NCI-H748 (cell line): ENCODE measurements at regions not wholly inside any gene's neighbourhood (a gene's known extent, or its start where the extent isn't known, plus 50 kb on each side); places are given as distances from the start of the nearest gene placed in this dataset.
"Not testable (repeated sequence)": the region's sequence is repeated elsewhere in the genome, so short reads cannot be mapped to it uniquely, and the experiment has no call there.

Experiments used
- DNase-seq: peaks from one replicate; lab custom pipeline; 2025; ENCODE audit not compliant: unreplicated experiment; lab: John Stamatoyannopoulos, UW

DNA sequence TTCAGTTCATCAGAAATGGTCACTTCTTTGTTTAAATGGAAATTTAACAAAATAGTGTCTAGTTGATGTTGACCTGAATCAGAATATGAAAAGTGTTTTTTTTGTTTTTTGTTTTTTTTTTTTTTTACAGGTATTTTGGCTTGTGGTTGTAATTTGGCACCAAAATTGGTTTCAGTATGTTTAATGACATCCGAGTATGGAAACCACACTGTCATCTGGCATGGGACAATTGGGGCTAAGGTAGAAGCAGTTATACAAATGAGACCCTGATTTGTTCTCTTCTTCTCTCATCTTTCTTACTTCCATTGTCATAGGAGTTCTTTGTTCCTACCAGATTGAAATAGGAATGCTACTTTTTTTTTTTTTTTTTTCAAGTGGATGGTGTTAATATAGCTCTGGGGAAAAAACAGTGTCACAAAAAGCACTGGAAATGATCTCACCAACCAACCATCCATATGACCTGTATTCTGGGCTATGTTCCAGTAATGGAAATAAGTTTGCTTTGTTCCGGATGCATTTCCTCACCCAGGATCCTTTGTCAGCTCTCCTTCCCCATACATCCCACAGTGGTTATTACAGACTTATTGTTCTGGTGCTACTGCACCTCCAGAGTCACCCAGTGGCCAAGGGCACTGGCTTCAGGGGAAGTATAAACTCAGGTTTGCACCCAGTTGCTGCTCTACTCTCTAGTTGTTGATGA is 95.8 kb downstream of the ATXN3L start:
- peak; percentile 41 for DNase-seq

DNA sequence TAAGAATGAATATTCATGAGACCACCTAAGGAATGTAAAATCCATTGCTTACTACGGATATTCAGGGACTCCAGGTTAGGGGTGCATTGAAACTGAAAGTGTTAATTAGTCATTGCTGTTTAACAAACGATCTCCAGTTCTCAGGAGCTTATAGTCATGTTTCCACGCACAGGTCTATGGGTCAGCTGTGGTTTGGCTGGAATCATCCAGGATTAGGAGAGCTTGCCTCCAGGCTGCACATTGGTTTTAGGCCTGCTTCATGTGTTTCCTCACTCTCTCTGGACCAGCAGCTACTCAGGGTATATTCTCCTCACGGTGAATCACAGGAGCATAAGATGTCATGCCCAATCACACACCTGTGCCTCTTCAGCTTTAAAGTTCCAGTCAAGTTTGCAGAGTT is 98.9 kb downstream of the ATXN3L start:
- DNase-seq, result no peak

DNA sequence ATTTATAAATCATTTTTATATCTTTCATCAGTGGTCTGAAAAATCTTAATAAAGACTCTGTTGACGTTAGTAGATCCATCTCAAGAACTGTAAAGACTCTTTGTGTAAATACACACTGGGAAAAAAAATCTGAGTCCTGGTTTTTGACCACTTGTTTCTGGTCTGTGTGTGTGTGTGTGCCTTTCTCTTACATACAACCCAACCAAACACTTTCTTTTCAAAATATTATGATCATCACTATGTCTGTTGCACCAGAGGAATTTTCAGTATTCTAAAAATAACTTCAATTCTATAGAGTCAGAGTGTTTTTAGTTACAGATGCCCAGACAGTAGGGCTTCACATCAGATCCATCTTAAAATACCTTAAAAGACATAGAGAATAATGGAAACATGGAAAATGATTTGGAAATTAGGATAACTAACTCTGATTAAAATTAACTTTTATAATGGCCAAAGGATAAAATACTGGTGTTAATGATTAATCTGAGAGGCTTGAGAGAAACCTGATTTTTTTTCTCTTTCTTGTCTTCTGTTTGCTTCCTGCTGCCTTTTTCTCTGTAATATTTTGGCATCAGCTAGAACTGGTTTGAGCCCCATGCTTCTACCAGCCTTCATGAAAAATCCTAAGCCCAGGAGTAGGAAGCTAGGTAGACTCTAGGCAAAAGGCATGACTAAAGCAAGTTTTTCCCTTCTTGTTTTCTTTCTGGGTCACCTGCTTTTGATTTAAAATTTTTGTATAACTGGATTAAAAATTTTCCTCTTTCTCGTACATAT is 99.7 kb downstream of the ATXN3L start:
- no peak for DNase-seq

- no peak for DNase-seq
Measured at GRCh38 chrX:13218758-13219157, 101.1 kb downstream of the ATXN3L start.

GRCh38 chrX:13216139-13216538 is 103.7 kb downstream of the ATXN3L start:
- no peak for DNase-seq

DNA sequence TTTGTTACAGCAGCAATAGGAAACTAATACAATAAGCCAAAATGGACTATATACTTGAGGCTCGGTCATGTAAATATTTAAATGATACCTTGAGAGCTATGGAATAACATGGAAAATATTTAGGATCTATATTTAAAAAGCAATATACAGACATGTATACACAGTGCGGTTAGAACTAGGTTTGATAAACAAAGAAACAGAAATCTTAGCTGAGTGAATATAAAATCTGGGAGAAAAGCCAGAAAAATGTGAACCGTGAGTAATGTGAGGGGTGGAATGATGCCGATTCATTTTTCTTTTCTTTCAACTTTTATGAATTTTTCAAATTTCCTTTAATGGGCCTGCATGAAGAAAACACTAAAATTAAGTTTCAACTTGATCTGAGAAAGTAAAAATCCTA is 104.1 kb downstream of the ATXN3L start:
- no peak for DNase-seq

- no peak for DNase-seq
Measured at GRCh38 chrX:13212191-13212651, 107.6 kb downstream of the ATXN3L start.

DNA sequence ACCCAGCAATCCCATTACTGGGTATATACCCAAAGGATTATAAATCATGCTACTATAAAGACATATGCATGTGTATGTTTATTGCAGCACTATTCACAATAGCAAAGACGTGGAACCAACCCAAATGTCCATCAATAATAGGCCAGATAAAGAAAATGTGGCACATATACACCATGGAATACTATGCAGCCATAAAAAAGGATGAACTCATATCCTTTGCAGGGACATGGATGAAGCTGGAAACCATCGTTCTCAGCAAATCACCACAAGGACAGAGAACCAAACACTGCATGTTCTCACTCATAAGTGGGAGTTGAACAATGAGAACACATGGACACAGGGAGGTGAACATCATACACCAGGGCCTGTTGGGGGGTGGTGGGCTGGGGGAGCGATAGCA is 109.7 kb downstream of the ATXN3L start:
- DNase-seq, result not testable (repeated sequence)

DNA sequence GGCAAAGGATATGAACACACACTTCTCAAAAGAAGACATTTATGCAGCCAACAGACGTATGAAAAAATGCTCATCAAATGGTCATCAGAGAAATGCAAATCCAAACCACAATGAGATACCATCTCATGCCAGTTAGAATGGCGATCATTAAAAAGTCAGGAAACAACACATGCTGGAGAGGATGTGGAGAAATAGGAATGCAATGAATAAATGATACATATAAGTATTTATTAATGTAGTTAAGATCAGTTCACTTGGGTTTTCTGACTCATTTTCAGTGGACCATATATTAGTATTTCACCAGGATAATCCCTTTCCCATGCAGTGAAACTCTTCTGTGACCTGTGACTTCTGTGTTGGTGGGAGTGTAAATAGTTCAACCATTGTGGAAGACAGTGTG is 110.1 kb downstream of the ATXN3L start:
- DNase-seq, result not testable (repeated sequence)

- DNase-seq, result no peak
Measured at GRCh38 chrX:13208281-13208935, 111.4 kb downstream of the ATXN3L start.

- DNase-seq, result no peak
Measured at GRCh38 chrX:13203271-13203670, 116.6 kb downstream of the ATXN3L start.

GRCh38 chrX:13201605-13202219 is 118.1 kb downstream of the ATXN3L start:
- no peak for DNase-seq

DNA sequence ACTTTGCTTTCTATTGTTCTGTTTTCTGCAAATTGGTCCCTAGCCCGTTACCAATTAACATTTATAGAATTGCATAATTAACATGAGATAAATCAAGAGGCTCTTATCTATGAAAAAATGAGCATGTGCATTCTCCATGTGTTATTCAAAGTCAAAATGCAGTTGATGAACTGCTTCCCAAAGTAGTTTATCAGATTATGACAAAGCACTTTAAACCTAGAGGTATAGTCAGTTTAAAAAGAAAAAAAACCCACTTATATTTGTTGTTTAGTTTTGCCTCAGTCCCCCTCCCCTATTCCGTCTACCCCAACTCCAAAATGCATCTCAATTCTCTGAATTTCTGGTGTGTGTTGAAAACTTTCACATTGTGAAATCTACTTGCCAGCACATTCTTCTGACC is 119.5 kb downstream of the ATXN3L start:
- no peak for DNase-seq

- DNase-seq, result no peak
Measured at GRCh38 chrX:13198762-13199064, 121.1 kb downstream of the ATXN3L start.

DNA sequence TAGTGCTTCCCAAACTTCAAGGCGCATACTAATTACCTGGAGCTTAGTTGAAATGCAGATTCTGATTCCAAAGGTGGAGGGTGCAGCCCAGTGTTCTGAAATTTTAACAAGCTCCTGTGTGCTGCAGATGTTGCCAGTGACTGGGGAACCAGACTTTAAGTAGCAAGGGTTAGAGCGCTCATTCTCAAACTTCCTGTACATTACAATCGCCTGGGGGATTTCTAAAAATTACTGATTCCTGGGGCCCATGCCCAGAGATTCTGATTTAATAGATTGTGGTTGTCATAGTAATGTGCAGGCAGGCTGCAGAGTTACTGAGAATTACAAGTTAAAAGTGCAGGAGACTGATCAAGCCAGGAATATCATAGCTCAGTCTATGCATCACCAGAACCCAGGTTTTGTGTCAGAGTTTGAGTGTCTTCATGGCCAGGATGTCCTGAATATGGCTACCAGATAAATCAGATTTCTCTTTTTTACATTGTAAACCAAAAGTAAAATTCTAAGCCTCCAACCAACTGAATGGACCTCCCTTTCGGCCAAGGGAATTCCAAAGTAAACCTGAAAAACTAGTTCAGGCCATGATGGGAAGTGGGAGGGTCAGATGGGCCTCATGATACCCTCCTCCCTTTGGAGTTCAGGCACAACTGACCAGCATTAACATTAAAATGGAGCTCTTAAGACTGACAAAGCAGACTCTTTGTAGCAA is 121.6 kb downstream of the ATXN3L start:
- peak; percentile 47 for DNase-seq

DNA sequence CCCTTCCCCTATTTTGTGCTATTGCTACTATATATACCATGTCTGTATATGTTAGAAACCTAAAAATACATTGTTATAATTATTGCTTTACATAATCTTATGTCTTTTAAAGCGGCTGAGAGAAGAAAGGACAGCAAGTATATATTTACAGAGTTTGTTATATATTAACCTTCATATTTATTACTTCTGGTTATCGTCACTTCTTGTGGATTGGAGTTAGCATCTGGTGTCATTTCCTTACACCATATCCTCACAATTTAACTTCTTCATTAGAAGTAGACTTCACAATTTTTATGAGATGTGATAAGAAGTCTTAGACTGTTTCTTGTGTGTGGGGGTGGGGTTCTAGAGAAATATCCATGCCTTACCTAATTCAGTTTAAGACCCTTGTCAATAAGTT is 123.1 kb downstream of the ATXN3L start:
- DNase-seq, result no peak

- DNase-seq, result no peak
Measured at GRCh38 chrX:13195340-13195739, 124.5 kb downstream of the ATXN3L start.

GRCh38 chrX:13194291-13195103 is 125.4 kb downstream of the ATXN3L start:
- DNase-seq, result peak; percentile 95

DNA sequence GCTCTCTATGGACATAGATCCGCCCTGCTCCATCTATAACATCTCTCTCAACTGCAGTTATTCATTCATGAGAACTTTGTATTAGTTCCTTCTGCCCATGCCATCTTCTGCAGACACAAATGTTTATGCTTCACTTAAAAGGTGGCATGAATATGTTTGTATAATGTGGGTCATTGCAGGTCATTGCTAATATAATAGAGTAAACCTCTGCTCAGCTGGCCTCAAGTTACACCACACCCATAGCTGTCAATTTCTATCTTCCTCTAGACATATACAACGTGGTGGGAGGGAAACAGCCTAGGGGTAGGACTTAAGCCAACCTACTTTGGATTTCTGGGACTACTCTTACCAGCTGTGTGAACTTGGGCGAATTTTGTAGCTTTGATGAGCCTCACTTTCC is 129.8 kb downstream of the ATXN3L start:
- peak; percentile 88 for DNase-seq

DNA sequence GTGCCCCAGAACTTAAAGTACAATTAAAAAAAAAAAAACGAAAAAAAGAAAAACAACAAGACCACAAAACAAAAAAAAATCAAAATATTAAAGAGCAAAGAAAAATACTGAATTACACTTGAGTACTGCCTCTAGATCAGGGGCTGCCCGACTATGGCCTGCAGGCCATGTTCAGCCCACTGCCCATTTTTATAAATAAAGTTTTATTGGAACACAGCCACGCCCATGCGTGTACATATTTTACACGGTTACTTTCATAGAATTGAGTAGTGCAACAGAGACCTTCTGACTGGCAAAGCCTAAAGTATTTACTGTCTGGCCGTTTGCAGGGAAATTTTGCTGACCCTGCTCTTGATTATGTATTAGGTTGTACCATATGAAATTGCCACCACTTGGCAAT is 130.5 kb downstream of the ATXN3L start:
- no peak for DNase-seq
